GM12865 (cell line): ENCODE measurements at regions not wholly inside any gene's neighbourhood (a gene's known extent, or its start where the extent isn't known, plus 50 kb on each side); places are given as distances from the start of the nearest gene placed in this dataset.

Source experiments
- DNase-seq: peaks from one replicate; pipeline ENCODE4 v3.0.0; 2010; ENCODE audit warnings: low read depth
- H3K4me3 ChIP-seq: 2 replicates; pipeline ENCODE4 v1.5.1; 2011; ENCODE audit warnings: mild to moderate bottlenecking, low read depth, low read length, control low read depth
- TF ChIP-seq, protein P1 (sequence below): IDR thresholded peaks from 2 replicates; pipeline ENCODE4 v1.5.1; 2011; ENCODE audit warnings: low read length, control low read depth, low read depth, inconsistent platforms; ENCODE audit not compliant: insufficient read depth; ENCODE audit errors: missing control alignments

DNA sequence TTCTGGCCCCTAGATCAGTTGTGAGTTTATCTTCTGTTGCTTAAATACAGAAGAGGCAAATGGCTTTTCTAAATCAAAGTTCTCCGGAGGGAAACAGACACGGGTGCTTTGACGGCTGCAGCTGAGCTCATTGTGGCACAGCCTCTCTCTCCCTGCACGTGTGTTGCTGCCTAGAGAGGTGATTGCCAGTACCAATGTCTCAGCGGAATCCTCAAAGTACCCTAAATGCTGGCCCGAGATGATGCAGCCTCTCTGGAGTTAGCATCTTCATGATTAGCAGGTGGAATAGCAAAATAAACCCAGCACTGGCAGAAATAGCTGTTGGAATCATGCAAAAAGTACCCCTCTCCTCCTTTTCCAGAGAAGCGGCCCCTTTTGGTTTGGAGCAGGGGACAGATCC lies 192.2 kb downstream of the PRDM2 start:
- TF ChIP-seq, protein P1, sequence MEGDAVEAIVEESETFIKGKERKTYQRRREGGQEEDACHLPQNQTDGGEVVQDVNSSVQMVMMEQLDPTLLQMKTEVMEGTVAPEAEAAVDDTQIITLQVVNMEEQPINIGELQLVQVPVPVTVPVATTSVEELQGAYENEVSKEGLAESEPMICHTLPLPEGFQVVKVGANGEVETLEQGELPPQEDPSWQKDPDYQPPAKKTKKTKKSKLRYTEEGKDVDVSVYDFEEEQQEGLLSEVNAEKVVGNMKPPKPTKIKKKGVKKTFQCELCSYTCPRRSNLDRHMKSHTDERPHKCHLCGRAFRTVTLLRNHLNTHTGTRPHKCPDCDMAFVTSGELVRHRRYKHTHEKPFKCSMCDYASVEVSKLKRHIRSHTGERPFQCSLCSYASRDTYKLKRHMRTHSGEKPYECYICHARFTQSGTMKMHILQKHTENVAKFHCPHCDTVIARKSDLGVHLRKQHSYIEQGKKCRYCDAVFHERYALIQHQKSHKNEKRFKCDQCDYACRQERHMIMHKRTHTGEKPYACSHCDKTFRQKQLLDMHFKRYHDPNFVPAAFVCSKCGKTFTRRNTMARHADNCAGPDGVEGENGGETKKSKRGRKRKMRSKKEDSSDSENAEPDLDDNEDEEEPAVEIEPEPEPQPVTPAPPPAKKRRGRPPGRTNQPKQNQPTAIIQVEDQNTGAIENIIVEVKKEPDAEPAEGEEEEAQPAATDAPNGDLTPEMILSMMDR = no peak
- no peak overlapping the region for H3K4me3 ChIP-seq
- DNase-seq = no peak

DNA sequence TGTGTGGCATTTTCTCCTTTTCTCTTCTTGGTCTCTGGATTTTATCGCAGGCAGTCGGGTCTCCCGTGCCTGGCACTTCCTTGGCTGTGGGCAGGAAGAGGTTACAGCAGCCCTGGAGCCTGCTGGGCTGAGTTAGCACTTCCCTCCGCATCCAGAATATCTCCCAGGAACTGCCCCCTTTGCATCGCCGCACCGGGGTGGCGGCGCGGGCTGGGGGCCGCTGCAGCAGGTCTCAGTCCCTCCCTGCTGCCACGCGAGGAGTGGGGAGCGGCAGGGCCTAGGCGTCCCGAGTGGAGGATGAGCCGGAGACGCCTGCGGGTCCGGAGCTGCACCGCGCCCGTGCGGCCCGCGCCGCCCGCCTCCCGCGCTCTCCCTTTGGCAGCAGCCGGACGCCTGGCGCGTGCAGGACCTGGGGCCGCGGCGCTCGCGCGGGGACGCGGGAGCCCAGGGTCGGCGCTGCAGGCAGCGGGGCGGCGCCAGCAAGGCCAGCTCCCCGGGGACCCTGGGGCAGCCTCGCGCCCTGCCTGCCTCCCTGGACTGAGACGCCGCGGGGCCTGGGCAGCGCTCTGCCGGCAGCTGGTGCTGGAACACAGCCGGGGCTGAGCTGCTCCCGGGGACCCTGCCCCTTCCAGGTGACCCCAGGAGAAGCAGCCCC lies 192.8 kb downstream of the PRDM2 start:
- TF ChIP-seq, protein P1 = no peak
- H3K4me3 ChIP-seq = no peak overlapping the region
- DNase-seq = no peak

DNA sequence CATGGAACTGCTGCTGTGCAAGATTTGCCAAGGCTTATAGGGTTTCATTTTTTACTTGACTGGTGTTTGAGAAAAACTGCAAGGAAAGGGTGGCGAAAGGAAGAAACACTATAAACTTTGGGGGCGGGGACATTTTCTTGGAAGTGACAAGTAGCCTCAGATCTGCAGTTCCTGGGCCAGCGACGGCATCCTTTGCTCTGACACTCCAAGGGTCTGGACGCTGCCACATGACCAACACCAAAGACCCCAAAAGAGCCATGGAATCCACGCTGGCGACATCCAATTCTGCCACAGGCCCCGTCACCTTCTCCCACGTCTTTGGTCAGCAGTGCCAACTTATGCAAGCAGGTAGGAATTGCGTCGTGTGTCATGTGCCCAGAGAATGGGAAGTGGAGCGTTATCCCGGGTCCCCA lies 193.4 kb downstream of the PRDM2 start:
- DNase-seq = no peak
- H3K4me3 ChIP-seq = no peak overlapping the region
- TF ChIP-seq, protein P1 = no peak

DNA sequence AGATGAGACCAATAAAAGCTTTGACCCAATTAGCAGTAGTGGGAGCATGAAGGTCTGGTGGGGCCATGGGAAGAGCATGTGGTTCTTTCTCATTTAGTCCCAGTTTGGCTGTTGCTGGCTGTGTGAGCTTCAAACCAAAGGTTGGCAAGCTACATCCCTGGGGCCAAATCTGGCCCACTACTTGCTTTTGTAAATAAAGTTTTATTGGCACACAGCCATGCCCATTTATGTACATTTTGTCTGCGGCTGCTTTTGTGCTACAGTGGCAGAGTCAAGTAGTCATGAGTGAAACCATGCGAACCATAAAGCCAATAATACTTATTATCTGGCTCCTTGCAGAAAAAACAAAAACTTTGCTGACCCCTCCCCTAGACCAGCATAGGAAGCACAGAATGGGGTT lies 196.9 kb downstream of the PRDM2 start:
- no peak for DNase-seq
- TF ChIP-seq, protein P1 = no peak

DNA sequence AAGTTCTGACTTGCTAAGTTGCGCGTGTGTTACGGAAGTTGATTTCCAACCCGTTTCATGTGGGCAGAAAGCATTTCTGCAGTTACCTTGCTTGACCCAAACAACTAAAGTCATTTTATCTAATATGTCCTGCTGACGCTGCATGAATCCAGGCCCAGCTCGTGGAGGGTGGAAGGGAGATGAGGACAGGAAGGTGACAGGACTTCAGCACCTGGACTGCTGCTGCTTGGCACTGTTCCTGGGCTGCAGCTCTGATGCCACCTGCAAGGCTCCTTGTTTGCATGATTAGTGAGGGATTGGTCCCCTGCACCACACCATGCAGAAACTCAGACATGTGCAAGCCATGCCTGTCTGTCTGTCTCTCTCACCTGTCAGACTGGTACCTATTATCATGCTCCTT lies 198.4 kb downstream of the PRDM2 start:
- TF ChIP-seq, protein P1 = no peak
- no peak for DNase-seq
- no peak overlapping the region for H3K4me3 ChIP-seq

More for the DNA sequence above, 196.9 kb downstream of the PRDM2 start:
- H3K4me3 ChIP-seq = no peak overlapping the region

DNA sequence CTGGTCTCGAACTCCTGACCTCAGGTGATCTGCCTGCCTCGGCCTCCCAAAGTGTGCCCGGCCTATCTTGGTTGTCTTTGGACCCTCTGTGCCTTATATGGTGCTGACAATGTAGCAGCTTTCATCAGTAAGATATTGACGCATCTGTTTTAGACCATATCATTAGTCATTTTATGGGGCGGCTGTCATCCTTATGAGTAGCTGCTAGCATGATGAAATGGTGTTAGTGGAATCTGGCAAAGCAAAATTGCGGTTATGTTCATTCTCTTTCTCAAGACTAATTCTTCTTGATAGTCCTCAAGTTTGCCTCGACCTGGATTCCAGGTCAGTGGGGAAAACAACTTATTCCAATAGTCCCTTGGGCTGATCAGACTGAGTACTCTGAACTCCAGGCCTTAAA lies 199.9 kb downstream of the PRDM2 start:
- TF ChIP-seq, protein P1 = no peak
- no peak overlapping the region for H3K4me3 ChIP-seq
- DNase-seq = no peak

DNA sequence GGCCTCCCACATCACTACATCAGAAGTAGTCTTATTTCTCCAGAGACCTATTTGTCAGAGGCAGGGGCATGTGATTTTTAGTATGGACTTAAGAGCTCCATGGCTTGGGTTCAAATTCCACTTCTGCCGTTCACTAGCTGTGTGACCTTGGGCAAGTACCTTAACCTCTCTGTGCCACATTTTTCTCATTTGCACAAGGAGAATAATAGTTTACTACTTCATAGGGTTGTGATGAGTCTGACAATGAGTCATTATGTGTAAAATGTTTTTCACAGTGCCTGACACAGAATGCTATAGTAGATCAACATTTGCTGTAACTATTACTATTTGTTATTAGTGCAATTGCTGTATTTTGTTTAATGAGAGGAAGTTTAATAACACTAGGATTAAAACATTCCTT lies 200.6 kb downstream of the PRDM2 start:
- TF ChIP-seq, protein P1 = no peak
- no peak overlapping the region for H3K4me3 ChIP-seq
- no peak for DNase-seq
